ENCODE measurements at regions not wholly inside any gene's neighbourhood (a gene's known extent, or its start where the extent isn't known, plus 50 kb on each side); places are given as distances from the start of the nearest gene placed in this dataset.

DNA sequence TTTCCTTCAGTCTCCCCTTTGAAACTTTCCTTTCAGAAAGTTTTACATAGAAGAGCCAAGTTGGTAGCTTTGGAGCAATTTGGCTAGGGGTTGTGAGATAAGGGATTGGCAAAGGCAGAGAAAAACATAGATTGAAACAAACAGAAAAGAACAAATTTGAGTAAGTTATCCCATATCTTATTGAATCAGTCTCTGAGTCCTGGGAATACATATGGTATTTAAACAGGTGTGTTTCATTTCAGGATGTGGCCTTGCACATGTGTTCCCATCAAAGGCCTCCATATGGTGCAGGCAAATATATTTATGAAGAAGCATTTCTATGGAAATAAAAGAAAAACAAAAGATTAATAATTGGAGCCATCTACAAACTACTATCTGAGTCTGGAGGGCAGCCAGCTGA is 227.9 kb upstream of the ZFP42 start (continued):
- TF ChIP-seq, protein P1, sequence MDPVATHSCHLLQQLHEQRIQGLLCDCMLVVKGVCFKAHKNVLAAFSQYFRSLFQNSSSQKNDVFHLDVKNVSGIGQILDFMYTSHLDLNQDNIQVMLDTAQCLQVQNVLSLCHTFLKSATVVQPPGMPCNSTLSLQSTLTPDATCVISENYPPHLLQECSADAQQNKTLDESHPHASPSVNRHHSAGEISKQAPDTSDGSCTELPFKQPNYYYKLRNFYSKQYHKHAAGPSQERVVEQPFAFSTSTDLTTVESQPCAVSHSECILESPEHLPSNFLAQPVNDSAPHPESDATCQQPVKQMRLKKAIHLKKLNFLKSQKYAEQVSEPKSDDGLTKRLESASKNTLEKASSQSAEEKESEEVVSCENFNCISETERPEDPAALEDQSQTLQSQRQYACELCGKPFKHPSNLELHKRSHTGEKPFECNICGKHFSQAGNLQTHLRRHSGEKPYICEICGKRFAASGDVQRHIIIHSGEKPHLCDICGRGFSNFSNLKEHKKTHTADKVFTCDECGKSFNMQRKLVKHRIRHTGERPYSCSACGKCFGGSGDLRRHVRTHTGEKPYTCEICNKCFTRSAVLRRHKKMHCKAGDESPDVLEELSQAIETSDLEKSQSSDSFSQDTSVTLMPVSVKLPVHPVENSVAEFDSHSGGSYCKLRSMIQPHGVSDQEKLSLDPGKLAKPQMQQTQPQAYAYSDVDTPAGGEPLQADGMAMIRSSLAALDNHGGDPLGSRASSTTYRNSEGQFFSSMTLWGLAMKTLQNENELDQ (tag by site-specific recombination; IDR thresholded peaks at IDR 0.05; ENCODE audit: low read depth): no peak
- TF ChIP-seq ZSCAN23 (tag by site-specific recombination; IDR thresholded peaks at IDR 0.05): no peak
- no peak for TF ChIP-seq ZNF660 (tag by site-specific recombination; IDR thresholded peaks at IDR 0.05)

DNA sequence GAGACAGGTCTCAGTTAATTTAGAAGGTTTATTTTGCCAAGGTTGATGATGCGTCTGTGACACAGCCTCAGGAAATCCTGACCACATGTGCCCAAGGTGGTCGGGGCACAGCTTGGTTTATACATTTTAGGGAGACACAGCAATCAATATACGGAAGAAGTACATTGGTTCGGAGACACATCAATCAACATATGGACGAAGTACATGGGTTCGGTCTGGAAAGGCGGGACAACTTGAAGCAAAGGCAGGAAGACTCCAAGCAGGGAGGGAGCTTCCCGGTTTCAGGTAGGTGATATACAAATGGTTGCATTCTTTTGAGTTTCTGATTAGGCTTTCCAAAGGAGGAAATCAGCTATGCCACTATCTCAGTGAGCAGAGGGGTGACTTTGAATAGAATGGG is 225.2 kb upstream of the ZFP42 start:
- TF ChIP-seq ZSCAN23 (tag by site-specific recombination; IDR thresholded peaks at IDR 0.05) (no peak), SP2 (tag by site-specific recombination; IDR thresholded peaks at IDR 0.05) (no peak), ZNF133 (tag by site-specific recombination; IDR thresholded peaks at IDR 0.05) (no peak), ZNF2 (tag by site-specific recombination; IDR thresholded peaks at IDR 0.05) (no peak), ZNF670 (tag by site-specific recombination; IDR thresholded peaks at IDR 0.05; ENCODE audit: low read depth) (no peak)
- Histone ChIP-seq H3K36me3 (ENCODE audit: control insufficient read depth in 2 of 2, insufficient read depth in 1 of 2, low read length in 2 of 2) (no peaks in the 10 kb centered on the region), H3K9me3 (ENCODE audit: control insufficient read depth, insufficient read depth, low read depth, low read length) (no peaks in the 10 kb centered on the region), H3K4me3 (ENCODE audit: low read depth, low read length) (no peak overlapping the region), H3K27ac (ENCODE audit: extremely low read depth, low read depth, low read length) (no peak overlapping the region), H3K4me1 (ENCODE audit: control insufficient read depth, insufficient read depth, low read length) (no peaks in the 10 kb centered on the region)
- ChIA-PET CTCF (no interaction called here), POLR2A (no interaction called here)

DNA sequence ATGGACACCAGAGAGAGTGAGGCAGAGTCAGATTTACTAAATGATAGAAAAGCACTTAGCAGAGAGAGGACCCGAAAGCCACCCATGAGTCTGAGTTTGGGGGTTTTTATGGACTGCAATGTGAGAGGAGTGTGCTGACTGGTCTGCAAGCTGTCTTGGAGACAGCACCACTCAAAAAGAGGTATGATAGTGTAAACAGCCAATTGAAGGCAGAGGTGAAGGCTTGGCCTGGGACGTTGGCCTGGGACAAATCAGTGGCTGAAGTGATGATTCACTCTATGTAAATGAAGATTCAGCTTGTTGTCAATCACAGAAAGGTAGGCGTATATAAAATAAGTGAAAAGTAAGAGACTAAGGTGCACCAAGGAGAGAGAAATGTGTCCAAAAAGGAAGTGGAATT is 217.6 kb upstream of the ZFP42 start:
- Histone ChIP-seq H3K9me3 (ENCODE audit: control insufficient read depth, insufficient read depth, low read depth, low read length) (no peaks in the 10 kb centered on the region), H3K27ac (ENCODE audit: extremely low read depth, low read depth, low read length) (no peak overlapping the region), H3K4me1 (ENCODE audit: control insufficient read depth, insufficient read depth, low read length) (no peaks in the 10 kb centered on the region), H3K36me3 (ENCODE audit: control insufficient read depth in 2 of 2, insufficient read depth in 1 of 2, low read length in 2 of 2) (no peaks in the 10 kb centered on the region), H3K4me3 (ENCODE audit: low read depth, low read length) (no peak overlapping the region)
- ChIA-PET POLR2A (no interaction called here), CTCF (no interaction called here)
- TF ChIP-seq ZNF670 (tag by site-specific recombination; IDR thresholded peaks at IDR 0.05; ENCODE audit: low read depth): no peak
- TF ChIP-seq IKZF3 (tag by site-specific recombination; IDR thresholded peaks at IDR 0.05): no peak
- no peak for TF ChIP-seq BCL11B (tag by site-specific recombination; IDR thresholded peaks at IDR 0.05; ENCODE audit: low read depth)
- TF ChIP-seq, protein P2, sequence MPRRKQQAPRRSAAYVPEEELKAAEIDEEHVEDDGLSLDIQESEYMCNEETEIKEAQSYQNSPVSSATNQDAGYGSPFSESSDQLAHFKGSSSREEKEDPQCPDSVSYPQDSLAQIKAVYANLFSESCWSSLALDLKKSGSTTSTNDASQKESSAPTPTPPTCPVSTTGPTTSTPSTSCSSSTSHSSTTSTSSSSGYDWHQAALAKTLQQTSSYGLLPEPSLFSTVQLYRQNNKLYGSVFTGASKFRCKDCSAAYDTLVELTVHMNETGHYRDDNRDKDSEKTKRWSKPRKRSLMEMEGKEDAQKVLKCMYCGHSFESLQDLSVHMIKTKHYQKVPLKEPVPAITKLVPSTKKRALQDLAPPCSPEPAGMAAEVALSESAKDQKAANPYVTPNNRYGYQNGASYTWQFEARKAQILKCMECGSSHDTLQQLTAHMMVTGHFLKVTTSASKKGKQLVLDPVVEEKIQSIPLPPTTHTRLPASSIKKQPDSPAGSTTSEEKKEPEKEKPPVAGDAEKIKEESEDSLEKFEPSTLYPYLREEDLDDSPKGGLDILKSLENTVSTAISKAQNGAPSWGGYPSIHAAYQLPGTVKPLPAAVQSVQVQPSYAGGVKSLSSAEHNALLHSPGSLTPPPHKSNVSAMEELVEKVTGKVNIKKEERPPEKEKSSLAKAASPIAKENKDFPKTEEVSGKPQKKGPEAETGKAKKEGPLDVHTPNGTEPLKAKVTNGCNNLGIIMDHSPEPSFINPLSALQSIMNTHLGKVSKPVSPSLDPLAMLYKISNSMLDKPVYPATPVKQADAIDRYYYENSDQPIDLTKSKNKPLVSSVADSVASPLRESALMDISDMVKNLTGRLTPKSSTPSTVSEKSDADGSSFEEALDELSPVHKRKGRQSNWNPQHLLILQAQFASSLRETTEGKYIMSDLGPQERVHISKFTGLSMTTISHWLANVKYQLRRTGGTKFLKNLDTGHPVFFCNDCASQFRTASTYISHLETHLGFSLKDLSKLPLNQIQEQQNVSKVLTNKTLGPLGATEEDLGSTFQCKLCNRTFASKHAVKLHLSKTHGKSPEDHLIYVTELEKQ (tag by site-specific recombination; IDR thresholded peaks at IDR 0.05; ENCODE audit: borderline replicate concordance): no peak
- TF ChIP-seq ZNF426 (tag by site-specific recombination; IDR thresholded peaks at IDR 0.05): no peak
- no peak for TF ChIP-seq ZNF138 (tag by site-specific recombination; IDR thresholded peaks at IDR 0.05; ENCODE audit: borderline replicate concordance)
- no peak for TF ChIP-seq YY1 (tag by site-specific recombination; IDR thresholded peaks at IDR 0.05)
- TF ChIP-seq ZNF350 (tag by site-specific recombination; IDR thresholded peaks at IDR 0.05): no peak
- TF ChIP-seq, protein P3, sequence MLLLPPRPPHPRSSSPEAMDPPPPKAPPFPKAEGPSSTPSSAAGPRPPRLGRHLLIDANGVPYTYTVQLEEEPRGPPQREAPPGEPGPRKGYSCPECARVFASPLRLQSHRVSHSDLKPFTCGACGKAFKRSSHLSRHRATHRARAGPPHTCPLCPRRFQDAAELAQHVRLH (tag by site-specific recombination; IDR thresholded peaks at IDR 0.05): no peak
- TF ChIP-seq ZNF747 (tag by site-specific recombination; IDR thresholded peaks at IDR 0.05): no peak
- no peak for TF ChIP-seq PRDM1 (tag by site-specific recombination; IDR thresholded peaks at IDR 0.05)
- no peak for TF ChIP-seq ZSCAN16 (tag by site-specific recombination; IDR thresholded peaks at IDR 0.05)
- TF ChIP-seq ZNF677 (tag by site-specific recombination; IDR thresholded peaks at IDR 0.05): no peak
- TF ChIP-seq ZNF501 (tag by site-specific recombination; IDR thresholded peaks at IDR 0.05): no peak
- TF ChIP-seq SALL2 (tag by site-specific recombination; IDR thresholded peaks at IDR 0.05; ENCODE audit: borderline replicate concordance): no peak
- TF ChIP-seq, protein P4, sequence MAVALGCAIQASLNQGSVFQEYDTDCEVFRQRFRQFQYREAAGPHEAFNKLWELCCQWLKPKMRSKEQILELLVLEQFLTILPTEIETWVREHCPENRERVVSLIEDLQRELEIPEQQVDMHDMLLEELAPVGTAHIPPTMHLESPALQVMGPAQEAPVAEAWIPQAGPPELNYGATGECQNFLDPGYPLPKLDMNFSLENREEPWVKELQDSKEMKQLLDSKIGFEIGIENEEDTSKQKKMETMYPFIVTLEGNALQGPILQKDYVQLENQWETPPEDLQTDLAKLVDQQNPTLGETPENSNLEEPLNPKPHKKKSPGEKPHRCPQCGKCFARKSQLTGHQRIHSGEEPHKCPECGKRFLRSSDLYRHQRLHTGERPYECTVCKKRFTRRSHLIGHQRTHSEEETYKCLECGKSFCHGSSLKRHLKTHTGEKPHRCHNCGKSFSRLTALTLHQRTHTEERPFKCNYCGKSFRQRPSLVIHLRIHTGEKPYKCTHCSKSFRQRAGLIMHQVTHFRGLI (tag by site-specific recombination; IDR thresholded peaks at IDR 0.05): no peak

Measured in HEK293 (cell line).